Stimulated activated CD4-positive, alpha-beta T cell treated with anti-CD3 and anti-CD28 coated beads, TNF-alpha, amount 100 ng/mL, for 48 hours (primary cell): ENCODE measurements at regions not wholly inside any gene's neighbourhood (a gene's known extent, or its start where the extent isn't known, plus 50 kb on each side); places are given as distances from the start of the nearest gene placed in this dataset.

Experiments
- DNase-seq, 3 donors: peaks; one replicate each; pipeline ENCODE4 v3.0.0-alpha.2; 2020; ENCODE audit warnings: low read depth in 3 of 3

DNA sequence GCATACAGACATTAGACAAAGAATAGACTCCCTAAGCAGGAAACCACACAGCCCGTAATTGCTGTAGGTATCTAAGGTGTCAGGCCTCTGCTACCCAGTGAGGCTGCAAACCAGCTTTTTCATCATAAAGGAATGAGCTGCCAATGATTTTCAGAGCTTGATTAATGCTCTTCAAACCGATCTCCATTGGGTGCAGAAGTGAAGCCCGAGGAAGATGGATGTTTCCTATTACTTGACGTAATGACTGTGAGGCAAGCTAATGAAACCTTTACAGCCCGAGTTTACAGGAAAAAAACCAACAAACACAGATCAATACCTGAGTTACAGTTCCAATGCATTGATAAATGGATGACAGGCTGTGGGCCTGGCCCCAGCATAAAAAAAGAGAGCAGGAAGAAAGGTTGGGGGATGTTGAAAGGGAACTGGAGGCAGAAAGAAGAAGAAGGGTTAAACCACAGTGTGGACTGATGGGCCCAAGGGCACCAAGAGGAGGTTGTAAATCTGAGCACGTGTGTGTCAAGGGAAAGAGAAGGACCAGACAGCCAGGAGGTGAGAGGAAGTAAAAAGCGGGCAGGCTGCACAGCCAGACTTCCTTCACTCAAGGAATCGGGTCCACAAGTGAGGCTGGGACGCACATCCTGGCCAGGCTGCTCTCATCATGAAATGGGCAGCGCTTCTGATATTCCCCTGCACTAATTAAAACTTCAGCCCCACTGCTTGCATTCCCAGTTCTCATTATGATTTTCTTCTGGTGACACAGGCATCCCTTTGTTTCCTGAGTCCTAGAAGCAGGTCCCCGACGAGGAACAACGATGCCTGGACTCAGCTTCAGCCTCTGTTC lies 70.6 kb upstream of the NTM start:
- DNase-seq: no peak

DNA sequence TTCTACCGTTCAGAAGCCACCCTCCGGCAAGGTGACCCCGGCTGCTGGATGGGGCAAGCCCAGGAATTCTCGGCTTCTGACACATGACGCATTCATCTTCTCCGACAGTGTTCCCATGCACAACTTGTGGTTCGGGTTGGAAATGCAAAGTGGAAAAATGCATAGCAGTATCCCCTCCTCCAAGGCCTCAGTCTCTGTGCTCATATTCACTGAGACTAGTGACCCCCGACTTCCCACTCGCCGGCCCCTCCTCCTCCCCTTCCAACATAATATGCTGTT lies 70.0 kb upstream of the NTM start:
- DNase-seq: no peak

DNA sequence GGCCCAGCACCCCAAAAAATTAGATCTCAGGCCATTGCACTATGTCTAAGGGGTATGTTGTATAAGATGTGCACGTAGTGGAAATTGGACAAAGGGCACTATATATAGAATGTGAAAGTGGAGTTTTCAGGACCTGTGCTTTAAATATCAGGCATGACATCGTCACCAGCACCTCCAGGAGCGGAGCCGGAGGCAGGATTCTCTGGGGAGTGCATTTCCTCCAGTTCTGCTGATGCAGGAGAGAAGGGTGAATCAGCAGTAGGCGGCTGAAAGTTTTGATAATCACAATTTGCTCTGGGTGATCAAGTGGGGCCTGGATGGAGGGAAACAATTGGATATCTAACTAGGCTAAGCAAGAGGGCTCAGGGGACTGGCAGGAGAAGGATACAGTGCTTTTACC lies 69.1 kb upstream of the NTM start:
- DNase-seq: no peak

DNA sequence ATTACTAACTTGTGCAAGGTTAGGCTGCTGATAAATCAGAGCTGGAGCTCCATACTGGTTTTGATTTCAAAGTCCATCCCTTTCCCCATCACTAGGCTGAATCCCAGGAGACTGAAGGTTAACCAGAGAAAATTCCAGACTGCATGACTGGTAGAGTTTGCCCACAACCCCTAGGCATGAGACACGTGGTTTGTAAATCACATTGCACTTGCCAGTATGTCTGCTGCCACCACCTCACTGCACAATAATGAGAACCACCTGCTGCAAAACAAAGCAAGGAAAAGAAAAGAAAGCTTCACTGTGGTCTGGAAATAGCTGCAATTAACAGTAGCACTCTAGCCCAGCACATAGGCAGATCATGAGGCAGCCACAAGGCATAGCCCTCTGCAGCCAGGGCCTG lies 67.6 kb upstream of the NTM start:
- DNase-seq: no peak

DNA sequence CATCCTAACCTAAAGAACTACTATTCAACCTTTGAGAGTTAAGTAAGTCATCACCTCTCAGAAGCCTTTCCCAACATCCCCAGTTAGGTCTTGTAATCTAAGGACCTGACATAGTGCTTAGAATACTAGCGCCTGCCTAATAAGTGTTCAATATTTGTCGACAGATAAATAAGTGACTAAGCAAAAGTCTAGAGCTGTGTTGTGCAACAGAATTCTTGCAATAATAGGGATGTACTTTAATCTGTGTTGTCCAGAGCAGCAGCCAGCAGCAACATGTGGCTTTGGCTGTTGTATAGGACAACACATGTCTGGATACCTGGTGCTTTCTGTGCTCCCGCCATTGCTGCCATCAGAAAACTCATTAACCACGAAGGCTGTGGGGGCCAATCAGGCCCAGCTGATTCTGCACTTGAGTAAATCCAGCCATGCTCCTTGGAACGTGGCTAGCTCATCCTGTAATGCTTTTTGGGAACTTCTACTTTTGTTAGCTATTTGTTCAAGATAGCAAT lies 66.8 kb upstream of the NTM start:
- no peak for DNase-seq

DNA sequence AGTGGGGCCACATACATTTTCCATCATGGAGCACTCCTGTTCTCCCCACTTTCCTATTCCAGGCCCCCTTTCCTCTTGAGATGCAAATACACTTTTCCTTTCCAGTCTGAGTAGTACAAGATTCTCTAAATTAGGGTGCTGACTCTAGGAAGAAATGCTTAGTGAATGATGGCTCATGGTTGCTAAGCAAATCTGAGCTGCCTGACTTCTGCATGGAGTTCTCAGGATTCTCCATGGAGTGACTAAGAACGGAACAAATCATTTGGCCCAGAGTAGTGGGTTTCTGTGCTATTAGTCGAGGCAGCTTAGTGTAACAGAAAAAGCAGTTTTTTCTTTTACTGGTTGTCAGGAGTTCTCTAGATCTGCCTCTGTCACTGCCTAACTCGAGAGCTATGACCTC lies 65.4 kb upstream of the NTM start:
- DNase-seq: no peak

DNA sequence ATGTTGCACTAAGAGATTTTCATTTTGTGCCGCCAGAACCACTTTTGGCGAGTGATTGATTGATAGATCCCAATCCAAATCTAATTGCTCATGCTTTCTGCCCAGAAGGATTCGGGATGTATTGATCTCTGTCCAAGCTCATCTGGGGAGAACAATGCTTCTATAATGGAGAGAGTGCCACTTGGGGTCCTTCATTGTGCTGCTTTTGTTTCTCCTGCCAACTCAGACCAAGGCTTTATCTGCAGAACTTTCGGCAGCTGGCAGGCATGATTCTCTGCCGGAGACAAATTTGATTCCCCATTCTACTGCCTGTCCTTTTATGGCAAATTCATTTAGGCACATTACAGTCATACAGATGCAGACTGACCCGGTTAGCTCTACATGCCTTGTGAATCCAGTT lies 62.9 kb upstream of the NTM start:
- no peak for DNase-seq

DNA sequence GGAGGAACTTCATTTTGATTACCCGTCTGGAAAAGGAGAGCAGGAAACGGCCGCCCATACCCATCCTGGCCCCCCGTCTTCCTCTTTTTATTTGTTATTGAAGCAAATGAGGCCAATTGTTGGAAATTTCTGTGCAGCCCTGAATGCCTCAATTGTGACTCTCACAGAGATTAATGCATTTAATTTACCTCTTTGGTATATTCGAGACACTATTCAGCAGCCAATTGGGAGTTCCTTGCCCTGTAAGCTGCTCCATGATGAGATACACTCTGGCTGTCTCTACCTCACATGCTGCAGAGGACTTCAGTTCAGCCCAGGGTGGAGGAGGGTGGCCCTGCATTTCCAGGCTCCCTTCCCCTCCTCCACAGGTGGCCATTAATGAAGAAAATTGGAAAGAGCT lies 60.6 kb upstream of the NTM start:
- no peak for DNase-seq

DNA sequence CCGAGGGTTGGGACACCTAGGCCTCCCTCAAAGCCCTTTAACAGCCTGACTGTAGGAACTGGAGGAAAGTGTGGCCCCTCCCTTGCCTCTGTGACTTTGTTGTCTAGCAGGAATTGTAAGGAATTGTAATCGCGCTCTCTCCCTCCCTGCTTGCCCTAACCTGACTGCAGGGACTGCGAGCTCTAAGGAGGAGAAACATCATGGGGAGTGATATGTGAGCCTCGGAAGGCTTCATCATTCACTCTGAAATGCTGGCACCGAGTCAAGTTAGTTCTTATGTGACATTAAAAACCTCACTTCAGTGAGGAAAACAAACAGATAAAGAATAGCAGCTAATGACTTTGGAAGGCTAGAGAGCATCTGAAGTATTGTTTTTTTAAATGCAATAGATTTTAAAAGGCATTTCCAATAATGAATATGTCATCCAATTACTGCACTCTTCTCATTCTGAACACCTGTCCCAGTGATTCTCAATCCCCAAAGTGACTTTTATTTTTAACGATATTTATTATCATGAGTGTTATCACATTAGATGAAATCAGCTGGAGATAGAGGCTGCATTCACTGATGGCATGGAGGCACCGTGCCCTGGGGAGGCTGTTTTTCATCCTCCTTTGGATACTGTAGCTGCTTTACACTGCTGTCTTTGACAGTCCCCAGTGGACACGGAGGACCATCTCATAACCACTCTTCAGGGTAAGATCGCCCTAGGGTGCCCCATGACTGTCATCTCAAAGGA lies 58.5 kb upstream of the NTM start:
- DNase-seq: no peak
